ENCODE measurements at regions not wholly inside any gene's neighbourhood (a gene's known extent, or its start where the extent isn't known, plus 50 kb on each side); places are given as distances from the start of the nearest gene placed in this dataset.

GRCh38 chr3:189577050-189577951 lies 53.9 kb upstream of the TP63 start:
- DNase-seq (ENCODE audit: low spot score) (no peak), ATAC-seq (no peak)
- intact Hi-C loops (cut with DNase I) = no loop called here

DNA sequence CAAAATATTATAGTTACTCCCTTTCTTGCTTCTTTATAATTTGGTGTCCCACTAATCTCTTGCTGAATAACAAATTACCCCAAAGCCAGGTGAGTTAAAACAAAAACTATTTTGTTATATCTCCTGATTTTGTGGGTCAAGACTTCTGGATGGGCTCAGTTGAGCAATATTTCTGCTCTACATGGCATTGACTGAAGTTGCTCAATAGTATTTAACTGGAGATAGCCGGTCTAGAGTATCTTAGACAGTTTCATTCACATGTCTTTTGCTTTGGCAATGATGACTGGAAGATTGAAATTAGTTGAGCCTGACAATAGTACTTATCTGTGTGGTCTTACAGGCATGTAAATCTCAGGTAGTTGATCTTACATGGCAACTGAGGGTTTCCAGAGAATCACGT lies 51.0 kb upstream of the TP63 start:
- ATAC-seq (no peak), DNase-seq (ENCODE audit: low spot score) (no peak)
- intact Hi-C loops (cut with DNase I) = no loop called here

Measured in sciatic nerve (tissue), 2 donors.